Hippocampal formation (tissue), 2 donors: ENCODE measurements at regions not wholly inside any gene's neighbourhood (a gene's known extent, or its start where the extent isn't known, plus 50 kb on each side); places are given as distances from the start of the nearest gene placed in this dataset.

Source experiments
- DNase-seq, 2 donors: peaks; one replicate each; lab custom pipeline; 2025; lab: John Stamatoyannopoulos, UW

DNA sequence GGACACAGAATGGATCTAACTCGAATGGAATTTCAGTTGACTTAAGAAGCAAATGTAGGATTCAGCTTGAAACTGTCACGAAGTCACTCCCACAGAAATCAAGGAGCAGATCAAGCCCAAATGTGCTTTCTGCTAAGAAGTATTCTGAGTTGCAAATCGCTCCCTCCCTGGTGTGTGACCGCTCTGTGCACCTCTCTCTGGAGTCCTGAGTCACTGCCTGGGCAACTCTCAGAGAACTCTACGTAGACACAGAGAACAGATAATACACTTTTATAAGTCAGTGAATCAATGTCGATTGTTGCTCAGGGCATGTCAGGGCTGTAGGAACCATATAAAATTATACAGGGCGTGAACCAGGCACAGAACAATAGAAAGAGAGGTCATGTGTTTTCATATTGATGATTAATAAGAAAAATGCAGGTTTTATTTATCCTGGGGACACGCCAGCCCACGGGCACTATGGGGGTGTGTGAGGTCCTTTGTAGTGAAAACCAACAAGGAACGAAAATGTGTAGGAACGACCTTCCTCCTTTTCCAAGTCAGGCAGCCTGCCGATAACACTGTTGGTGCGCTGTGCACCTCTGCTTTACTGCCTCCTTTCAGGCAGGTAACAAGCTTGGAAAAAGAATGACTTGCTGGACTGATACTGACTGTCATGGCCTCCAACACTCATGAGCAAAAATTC, 248.1 kb upstream of the FOXQ1 start:
- no peak for DNase-seq

DNA sequence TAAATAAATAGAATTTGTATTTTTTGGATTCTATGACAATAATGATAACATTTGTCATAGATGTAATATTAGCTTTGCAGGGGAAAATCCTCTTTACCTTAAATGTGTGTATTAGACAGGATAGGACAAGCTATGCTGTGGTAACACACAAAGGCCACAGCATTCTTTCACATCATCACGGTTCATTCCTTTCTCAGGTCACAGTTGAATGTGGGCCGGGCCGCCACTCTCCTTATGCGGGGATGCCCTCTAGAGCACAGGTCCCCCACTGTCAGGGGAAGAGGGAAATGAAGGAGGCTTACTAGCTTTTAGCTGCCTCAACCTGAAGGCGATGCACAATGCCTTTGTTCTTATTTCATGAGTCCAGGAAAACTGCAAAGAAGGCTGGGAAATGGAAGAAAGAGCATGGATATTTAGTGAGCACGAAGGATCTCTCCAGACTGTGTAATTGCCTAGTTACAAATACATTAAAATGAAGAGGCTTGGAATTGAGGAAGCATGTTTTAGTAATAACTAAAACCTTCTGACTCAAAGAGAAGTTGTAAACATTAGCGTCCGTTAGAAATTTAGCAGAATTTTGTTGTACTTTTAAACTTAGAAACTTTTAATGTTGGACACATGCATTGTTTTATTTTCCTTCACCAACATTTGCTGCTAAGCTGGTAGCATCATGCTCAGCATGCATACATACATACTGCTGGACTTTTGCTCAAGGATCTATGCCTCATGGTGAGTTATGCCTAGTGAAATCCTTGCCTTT, 248.9 kb upstream of the FOXQ1 start:
- no peak for DNase-seq

DNA sequence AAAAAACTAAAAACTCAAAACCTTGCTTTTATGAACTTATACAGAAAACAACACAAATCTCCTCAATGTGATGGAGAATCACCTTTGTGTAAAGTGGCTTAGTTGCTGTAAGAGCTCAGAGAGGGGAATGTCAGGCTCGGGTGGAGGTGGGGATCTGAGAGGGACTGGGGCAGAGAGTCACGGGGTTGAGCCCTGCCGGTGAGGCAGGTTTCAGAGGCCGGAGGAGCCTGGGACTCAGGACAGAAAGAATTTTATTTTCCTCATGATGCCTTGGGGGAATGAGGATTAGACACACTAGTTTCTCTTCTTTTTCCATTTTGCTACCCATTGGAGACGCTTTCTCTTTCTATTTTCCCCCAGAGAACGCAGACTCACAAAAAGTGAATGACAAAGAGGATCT, 252.3 kb upstream of the FOXQ1 start:
- no peak for DNase-seq

DNA sequence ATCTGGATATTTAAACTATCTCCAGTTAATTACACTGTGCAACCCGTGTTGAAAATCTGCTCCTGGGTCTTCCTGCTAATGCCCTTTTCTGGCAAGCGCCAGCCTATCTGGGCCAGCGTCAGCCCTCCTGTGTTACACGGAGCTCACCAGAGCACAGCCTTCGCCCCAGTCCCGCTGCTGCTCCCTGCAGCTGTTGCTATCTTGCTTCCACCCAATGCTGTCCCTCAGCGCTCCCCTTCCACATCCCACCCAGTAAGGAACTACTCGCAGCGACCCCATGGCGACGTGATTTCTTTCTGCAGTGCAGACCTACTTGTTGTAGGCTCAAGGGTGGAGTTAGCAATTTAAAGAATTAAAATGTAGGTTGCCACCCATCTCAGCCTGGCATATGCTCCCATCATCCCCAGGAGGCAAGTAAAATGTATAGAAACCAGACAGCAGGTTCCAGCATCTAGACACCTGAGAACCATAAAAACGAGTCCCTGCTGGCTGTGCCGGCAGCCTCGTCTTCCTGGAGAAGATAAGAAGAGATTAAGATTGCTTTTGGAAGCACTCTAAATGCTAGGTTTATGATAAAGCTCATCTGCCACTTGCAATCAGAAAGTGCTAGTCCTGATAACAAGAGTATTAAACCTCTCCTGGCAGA, 254.3 kb upstream of the FOXQ1 start:
- no peak for DNase-seq

DNA sequence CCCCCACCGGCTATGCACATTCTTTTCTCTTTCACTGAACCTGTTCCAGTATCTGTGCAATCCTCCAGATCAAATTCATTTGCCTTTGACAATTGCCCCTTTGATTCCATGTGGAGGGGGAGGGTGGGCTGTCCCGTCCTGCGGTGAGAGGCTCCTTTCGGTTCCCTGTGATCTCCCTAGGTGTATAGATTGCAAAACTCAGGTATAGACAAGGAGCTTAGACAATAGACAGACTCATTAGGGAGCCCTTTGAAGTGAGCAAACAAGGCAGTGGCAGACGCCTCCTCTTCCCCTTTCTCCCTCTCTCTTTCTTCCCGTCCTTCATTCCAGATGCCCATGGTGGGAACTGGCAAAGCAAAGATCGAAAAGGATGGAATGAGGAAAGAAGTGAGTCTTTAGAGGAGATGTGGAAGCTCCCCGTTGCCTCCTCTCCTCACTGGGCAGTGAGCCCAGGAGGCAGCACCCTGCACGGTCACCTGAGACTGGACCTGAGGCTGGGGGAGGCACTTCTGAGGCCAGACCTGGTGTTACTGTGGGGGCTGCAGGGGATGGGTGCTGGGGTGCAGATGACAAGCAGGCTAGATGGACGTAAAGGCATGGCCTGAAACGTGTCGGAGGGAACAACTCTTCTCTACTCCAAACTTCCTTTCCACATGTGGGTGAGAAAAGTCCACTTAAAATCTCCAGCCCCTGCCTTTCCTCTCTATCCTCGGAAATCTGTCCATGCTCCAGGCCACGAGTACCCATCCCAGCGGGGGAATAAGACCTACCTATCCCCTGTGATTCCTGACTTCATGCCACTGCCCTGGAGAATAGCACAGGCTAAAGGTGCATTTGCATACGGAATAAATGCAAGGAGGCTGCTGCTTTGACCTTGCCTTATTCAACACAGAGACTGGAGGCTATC, 256.6 kb upstream of the FOXQ1 start:
- no peak for DNase-seq

DNA sequence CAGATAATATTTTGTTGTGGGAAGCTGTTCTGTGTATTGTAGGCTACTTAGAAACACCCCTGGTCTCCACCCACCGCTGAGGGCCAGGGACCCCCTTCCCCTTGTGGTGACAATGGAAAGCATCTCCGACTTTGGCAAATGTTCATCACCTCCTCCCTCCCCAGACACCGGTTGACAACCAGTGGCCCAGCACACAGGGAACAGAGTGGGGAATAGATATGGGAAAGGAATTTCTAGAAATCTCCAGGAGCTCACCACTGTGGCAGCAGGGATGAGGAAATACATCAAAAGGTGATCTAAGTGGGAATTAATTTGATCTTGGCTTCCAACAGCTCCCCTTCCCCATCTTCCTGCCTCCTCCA, 257.3 kb upstream of the FOXQ1 start:
- no peak for DNase-seq

DNA sequence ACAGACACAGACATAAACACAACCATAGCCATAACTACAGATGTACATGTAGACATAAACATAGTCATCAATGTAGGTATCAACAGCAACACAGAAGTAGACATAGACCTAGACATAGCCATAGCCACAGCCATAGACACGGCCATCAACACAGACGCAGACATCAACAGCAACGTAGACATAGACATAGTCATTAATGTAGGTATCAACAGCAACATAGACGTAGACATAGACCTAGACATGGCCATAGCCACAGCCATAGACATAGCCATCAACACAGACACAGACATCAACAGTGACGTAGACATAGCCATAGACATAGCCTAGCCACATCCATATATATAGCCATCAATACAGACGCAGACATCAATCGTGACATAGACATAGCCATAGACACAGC, 258.3 kb upstream of the FOXQ1 start:
- no peak for DNase-seq

DNA sequence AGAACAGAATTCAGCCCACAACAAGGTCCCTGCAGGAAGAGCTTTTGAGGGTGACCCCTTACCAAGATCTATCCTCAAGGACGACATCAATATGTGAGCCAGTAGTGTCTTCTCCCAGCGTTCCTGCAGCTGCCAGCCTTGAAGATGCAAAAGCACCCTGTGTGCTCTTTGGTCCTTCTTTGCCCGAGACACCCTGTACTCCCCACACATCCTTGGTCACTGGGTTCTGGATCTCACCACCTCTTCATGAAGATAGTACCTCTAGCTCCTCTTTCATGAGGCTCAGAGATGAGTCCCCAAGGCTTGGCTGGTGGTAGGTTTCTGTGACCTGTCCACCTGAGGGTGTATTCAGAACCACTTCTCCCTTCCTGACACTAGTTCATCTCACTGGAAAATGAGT, 259.6 kb upstream of the FOXQ1 start:
- no peak for DNase-seq

DNA sequence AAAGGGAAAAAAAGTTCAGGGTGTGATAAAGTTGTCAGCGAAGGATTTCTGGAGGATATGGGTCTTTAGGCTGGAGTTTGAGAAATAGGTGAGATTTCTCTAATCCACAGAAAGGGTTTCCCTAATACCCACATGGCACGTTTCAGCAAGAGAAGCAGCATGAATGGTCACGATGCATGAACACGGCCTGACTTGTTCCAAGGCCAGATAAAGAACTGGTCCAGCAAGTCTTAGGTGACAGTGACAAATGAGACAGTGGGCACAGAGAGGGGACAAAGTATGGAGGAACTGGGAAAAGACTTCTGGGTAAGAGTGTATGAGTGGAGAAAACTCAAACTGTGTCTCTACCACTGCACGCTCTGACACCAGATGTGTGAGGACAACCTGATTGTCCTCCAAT, 262.0 kb upstream of the FOXQ1 start:
- no peak for DNase-seq

DNA sequence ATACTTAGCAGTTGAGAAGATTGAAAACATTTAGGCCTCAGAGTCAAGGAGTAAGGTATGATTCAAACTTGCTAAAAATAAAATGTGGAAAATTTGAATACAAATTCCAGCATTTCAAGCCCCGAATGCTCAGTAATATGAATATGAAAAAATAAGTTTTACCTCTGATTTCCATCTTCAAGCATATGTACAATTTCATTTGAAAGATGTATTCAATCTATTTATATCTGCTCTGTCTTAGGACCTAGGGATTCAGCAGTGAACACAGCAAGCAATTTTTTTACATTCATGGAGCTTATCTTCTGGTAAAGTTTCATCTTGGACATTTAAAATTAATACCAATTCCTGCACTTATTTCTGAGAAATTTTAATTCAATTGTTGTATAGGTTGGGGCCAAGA, 262.7 kb upstream of the FOXQ1 start:
- DNase-seq, result no peak

DNA sequence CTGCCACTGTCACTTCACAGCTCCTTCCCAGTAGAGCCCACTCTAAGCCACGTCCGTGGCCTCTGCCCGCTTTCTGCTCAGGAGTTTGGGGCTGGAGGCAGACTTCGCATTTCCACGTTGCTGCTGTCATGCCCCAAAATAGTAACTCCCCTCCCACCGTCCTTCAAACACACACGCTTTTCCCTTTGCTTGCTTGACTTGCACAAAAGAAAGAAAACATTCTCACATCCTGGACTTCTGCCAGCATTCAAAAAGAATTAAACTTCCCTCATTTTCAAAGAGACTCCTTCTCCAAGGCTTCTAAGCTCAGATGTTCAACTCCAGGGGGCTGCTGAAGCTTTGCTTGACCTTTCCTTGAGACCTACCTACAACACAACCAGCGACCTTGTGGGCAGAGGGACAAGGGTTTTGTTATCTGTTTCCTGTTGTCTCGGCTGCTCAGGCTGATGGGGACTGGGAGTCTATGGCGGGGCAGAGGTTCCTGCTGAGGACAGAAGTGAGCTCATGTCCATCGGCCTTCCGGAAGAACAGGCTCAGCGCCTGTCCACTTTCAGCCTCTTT, 263.8 kb upstream of the FOXQ1 start:
- DNase-seq, result no peak

DNA sequence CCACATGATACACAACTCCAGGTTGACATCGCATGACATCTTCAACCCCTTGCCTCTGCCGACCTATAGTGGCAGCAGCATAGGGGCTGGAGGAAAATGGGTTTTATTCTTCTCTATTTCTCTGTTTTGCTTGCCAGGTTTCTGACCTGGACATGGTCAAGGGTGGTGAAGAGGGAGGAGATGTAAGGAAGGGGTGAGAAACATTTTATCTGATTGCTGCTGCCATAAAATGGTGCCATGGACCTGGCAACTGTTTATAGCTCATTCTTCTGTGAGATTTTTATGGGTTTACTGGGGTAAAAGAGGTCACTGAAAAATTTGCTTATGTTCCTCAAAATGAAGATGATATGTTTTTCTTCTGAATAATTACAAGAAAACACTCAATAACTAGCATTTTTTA, 266.7 kb upstream of the FOXQ1 start:
- no peak for DNase-seq

DNA sequence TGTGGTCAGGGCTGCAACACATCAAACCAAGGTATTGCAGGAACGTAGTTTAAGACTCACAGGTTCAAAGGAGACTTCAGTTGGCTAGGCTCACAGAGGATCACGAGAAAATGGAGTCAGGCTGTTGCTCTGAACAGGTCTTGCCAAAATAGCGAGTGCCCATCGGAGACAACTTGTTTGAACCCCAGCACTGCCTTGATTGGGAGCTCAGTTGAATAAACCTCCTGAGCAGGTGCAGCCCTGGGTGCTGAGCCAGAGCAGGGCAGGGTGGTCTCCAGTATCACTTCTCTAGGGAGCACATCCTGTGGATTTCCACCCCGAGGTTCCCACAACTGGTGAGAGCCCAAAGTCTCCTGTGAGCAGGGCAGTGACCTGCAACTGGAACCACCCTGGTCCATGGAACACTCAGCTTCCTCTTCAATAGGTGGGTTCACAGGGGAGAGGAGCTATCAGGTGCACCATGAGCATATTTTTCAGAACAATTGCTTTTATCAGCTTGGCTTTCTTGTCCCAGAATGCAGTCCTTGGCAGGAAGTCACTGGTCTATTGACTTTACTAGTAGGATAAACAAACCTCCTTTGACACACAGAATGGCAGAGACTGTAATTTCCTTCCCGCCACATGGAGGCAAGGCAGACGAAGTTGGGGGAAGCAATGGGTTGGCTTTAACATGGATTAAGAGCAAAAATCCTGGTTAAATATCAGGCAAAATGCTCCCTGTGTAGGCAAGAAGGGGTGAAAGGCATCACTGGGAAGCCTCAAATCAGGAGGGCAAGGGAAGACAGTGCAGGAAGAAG, 267.7 kb upstream of the FOXQ1 start:
- no peak for DNase-seq

DNA sequence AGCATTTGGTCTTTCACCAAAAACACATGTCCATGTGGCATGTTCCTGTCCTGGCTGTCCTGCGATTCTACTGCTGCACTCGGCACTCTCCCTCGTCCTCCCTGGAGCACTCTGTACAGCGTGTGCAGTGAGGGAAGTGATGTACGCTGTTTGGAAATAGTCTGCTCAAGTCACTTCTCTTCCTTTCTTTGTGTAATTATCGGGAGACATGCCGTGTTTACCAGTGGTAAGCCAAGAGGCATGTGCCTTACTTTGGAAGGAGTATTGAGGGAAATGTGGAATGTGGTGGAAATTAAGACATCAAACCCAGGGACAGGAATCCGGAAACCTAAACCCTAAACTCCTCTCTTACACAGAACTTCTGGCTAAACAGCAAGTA, 268.5 kb upstream of the FOXQ1 start:
- DNase-seq, result no peak

DNA sequence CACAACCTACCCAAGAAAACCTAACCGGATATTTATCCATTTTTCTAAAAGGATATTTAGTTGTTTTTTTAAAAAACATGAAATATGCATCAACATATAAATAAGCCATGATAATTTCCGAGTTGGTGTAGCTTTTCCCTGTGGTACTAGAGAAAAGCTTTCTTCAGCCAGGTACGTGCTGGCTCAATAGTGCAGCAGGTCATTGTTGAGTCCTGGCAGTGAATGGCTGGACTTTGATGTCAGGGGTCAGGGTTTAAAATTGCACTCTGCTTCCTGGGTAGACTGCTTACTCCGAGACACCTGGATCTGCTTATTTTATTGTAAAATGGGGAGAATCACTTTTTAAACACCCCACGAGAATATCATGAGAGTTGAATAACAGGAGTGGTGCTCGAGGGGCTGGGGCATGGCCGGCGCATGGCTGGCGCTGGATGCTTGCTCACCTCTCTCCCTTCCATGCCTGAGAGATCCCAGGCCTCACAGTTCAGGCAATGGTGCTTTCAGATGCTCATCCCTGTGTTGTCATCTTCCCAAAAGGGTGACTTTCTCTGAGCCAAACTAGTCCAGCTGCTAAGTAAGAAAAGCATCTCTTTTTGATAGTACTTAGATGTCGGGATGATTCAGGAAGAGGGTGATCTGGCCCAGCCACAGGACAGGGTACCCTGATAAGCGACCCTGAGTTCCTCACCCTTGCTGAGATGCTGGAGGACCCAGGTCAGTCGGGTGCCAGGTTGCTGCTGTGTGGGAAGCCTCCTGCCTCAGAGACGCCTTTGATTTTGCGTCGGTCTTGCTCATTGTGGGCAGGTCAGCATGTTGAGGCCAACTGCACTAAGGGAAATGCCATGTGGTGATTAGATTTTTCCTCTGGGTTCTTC, 269.1 kb upstream of the FOXQ1 start:
- no peak for DNase-seq

DNA sequence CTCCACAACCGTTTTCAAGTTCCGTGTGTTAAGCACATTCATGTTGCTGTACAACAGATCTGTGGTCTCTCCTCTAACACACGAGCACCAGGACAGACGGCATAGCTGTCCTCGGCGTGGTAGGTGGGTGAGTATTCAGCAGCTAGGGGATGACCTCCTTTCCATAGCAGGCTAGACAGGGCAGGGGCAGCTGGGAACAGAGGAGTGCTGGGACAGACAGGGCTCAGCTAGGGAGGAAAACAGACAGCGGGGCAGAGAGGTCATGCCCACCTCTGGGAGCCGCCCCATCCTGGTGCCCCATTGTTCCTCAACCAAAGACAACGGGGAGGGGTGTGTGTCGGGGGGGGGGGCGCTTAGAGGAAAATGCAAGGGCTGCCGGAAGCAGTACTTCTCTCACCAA, 271.5 kb upstream of the FOXQ1 start:
- no peak for DNase-seq

DNA sequence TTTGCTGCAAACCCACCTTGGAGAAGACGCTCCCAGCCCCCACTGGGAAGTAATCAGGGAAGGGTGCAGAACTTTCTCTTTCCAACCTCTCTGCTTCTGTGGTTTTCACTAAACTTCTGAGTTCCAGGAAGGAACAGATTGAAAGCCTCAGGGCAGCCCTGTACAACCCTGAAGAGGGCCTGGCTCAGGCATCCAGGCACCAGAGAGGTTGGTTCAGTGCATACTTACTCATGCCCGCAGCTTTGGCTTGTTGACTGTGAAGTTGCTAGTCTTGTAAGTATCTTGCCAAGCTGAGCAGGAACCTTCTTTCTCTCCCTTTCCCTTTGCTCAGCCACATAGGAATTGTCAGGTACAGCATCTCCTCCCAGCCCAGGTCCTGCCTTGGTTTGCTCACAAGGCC, 272.2 kb upstream of the FOXQ1 start:
- no peak for DNase-seq

DNA sequence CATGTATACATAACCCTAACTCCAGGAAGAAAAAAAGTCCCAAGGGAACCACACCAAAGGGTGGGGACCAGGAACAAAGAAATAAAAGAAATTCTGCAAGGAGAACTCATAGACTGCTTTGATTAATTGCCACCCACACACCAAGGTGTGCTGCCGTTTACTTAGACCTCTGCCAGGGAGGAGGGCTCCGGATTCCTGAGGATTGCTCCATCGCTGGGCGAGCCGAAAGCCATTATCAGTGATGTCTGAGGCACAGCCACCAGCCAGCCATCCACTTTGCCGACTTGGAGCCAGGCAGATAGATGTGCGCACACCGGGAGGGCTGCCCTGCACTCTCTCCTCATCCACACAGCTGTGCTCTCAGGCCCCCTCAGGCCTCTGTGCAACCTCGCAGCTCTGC, 272.7 kb upstream of the FOXQ1 start:
- no peak for DNase-seq

DNA sequence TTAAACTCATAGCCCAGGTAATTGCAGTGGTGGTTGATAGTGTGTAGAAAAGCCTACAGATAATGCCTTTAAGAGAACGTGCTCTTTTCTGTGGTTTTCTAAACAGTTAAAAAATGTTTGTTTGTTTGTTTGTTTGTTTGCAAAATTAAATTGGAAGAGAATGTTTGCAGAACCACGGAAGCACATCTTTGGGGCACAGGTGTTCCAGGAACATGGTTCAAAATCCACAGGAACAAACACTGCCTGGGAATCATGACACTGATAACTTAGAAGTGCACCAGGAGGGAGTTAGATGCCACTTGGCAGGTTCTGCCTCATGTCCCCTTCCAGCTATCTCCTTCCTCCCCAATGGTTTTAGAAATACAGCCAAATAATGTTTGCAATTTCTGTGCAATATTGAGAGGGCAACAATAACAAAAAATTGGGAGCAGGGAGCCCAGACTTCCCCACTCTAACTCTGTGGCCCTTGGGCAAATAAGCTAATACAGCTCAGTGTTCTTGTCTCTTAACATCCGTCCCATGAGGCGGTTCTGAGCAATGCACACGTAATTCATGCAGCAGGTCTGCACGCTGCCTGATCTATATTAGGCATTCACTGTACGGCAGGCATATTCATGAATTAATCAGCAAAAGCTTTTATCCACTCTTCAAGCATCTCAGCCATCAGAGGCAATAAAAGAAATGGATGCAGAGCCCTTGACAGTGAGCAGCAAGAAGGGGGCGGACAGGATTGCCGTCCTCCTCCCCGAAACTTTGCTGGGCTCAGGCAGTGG, 274.3 kb upstream of the FOXQ1 start:
- DNase-seq, result no peak

DNA sequence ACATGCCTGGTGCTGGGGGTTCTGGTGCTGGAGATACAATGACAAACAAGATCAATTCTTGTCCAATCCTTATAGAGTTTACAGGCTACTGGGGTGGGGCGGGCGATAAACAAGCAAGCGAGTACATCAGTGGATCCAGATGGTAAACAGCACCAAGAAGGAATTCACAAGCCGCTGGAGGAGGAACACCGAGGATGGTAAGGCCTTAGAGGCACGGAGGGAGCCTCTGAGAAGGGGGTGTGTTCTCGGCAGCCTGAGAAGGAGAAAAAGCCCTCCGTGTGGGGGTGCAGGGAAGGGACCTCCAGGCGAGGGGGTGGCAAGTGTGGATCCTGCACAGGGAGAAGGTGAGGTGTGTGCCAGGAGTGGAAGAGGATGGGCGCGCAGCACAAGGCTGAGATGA, 276.5 kb upstream of the FOXQ1 start:
- DNase-seq, result no peak
